ENCODE measurements at regions not wholly inside any gene's neighbourhood (a gene's known extent, or its start where the extent isn't known, plus 50 kb on each side); places are given as distances from the start of the nearest gene placed in this dataset.
"Not testable (repeated sequence)": the region's sequence is repeated elsewhere in the genome, so short reads cannot be mapped to it uniquely, and the experiment has no call there.

- no peak for FAIRE-seq
These were observed 655.3 kb downstream of the HTR1A start for GRCh38 chr5:63306909-63307308.

DNA sequence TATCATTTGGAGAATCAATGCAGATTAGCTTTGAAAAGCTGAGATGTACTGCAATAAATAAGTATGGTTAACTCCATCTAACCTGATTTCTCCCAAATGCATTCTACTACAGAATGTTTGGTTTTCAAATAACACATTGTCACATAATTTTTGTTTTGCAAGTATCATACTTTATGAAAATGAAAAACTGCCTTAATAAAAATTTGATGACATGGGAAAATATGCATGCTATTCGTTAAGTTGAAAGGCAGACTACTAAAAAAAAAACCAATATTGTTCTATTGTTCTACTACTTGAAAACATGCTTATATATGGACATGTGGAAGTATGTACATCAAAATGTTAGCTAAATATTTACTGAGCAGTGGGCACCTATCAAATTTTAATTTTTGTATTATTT, 668.9 kb downstream of the HTR1A start:
- no peak for FAIRE-seq

- FAIRE-seq: no peak
These were observed 675.5 kb downstream of the HTR1A start for GRCh38 chr5:63286724-63287123.

GRCh38 chr5:63263411-63263810, 684.8 kb downstream of the LRRC70 start:
- no peak for FAIRE-seq

DNA sequence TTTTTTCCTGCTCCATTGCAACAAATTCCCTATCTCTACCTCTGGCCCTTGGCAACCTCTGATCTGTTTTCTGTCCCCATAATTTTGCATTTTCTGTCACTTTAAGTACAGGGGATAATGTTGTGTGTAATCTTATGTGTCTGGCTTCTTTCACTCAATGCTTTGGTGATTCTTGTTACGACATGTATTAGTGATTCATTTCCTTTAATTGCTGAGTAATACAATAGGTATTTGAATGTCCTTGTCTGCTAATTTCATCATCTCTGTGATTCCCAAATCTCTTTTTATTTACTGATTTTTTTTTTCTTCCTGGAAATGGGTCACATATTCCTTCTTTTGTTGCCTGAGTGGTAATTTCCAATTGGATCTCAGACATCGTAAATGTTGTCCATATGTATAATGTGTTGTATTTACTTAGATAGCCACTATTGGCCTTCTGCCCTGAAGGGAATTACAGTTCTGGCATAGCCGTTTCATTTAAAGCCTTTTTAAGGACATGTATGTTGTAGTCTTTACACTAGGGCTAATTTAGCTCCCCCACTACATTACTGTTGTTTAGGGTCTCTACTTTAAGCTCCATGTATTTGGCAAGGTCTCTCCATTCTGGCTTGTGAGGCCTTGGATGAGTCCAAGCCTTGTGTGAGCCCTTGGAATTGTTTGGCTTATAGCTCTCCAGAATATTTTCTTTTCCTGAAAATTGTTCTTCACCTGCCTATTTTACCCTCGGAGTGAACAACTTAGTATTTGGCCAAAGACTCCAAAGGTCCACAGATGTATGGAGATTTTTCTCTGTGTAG, 683.8 kb downstream of the LRRC70 start:
- no peak for FAIRE-seq

DNA sequence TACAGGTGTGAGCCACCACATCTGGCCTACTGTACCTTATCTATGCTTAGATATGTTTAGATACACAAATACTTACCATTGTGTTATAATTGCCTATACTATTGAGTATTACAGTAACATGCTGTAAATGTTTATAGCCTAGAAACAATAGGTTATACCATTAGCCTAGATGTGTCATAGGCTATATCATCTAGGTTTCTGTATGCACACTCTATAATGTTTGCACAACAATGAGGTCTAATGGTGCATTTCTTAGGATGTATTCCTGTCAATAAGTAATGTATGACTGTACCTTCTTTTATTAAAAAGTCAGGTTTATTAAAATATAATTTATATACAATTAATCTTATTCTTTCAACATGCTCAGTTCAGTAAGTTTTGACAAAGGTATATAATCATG, 683.1 kb downstream of the LRRC70 start:
- no peak for FAIRE-seq

DNA sequence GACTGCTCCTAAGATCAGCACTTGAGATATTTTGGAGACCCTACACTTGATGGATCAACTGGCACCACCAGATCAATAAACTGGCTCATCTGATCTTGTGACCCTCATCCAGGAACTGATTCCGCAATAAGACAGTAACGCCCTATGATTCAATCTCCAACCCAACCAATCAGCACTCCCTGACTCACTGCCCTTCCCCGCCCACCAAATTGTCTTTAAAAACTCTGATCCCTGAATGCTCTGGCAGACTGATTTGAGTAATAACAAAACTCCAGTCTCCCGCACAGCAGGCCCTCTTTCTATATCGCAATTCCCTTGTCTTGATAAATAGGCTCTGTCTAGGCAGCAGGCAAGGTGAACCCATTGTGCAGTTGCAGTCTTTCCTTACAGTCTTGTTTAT, 677.0 kb downstream of the LRRC70 start:
- FAIRE-seq: no peak

GRCh38 chr5:63250939-63251338, 672.3 kb downstream of the LRRC70 start:
- no peak for FAIRE-seq

- FAIRE-seq: no peak
These were observed 671.3 kb downstream of the LRRC70 start for GRCh38 chr5:63249960-63250359.

DNA sequence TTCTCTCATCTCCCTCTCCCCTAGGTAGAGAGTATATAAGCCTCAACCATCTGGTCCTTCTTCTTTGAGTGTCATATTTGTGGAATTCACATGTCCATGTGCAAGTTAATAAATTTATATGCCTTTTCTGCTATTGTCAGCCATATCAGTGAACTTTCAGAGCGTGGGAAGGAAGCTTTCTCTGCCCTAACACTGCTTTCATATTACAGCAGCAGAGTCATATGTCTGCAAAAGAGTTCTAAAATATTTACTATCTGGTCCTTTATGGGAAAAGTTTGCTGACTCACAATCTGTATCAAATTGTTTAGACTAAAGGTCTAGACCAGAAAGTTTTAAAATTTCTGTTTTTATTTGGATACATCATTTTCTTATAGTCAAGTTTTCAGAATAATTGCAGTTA, 669.0 kb downstream of the LRRC70 start:
- FAIRE-seq: no peak

DNA sequence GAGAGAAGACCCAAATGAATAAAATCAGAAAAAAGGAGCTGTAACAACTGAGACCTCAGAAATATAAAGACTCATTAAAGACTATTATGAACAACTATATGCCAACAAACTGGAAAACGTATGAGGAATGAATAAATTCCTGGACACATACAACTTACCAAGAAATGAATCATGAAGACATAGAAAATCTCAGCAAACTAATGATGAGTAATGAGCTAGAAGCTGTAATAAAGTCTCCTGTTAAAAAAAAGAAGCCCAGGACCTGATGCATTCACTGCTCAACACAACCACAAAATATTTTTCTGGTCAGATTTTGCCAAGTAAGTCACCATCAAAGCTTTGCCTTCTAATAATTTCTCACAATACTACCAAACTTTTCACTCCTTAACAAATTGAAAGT, 666.7 kb downstream of the LRRC70 start:
- no peak for FAIRE-seq

- no peak for FAIRE-seq
These were observed 661.6 kb downstream of the LRRC70 start for GRCh38 chr5:63240063-63240755.

DNA sequence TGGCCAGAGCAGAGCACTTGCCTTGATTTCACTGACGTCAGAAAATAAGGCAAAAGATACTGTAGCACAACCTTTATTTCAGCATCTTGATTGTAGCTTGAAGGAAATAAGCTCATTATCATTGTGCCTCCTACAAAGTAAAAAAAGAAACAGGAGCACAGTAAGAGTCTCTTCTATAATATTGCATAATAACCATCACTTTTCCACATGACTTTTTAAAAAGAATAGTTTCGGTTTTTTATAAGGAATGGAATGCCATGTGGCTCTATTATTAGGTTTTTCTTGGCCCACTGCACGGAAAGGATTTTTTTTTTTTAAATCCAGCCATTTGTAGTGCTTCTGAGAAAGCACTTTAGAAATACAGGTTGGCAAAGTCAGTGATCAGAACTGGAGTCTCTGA, 655.3 kb downstream of the LRRC70 start:
- FAIRE-seq: no peak

DNA sequence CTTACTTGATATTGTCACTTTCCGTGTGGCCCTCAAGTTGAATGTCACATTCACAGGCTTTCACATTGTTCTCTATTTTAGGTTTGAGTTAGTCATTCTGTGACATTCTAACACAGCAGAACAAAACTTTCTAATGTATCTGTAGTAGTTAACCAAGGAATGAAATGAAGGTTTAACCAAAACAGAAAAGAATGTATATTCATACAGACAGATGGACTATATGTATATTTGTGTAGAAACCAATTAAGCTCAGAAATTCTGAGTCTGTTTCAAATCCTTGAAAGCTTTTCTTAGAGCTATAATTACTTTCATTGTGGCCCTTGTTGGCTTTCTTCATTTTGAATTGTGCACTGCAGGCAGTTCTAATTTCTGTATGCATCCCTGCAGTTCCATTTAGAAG, 654.7 kb downstream of the LRRC70 start:
- FAIRE-seq: no peak

- FAIRE-seq: no peak
These were observed 652.1 kb downstream of the LRRC70 start for GRCh38 chr5:63230754-63231153.

DNA sequence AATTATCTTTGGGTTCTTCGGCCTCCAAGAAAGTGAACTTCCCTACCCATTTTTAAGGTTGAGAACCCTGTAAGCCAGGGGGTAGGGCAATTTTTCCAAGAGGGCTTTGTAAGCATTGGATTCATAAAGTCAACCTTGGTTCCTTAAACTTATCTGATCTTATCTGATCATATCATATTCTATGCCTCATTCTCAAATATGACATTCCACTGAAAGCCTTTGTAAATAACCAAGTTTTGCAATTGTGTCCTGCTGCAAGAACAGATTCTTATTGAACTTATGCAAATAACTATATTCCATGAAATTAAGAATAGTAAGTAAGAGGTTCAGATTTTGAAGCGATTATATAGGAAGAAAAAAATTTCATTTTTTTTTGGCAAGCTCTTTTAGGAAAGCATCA, 649.5 kb downstream of the LRRC70 start:
- no peak for FAIRE-seq

DNA sequence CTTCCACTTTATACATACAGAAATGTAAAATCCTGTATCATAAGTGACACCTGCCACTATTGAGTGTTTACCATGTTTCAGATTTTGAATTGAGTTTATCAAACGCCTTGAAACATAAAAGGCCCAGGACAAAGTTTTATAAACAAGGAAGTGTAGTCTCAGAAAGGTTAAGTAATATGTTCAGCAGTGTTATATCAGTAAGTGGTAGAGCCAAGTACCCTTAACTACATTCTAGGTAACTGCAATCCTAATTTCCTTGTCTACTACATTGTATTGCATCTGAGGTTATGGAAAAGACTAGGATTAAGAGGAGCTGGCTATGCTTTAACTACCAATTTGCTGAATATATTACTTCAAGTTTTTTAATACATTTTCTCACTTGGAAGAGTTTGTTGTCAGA, 641.6 kb downstream of the LRRC70 start:
- no peak for FAIRE-seq

- no peak for FAIRE-seq
These were observed 638.8 kb downstream of the LRRC70 start for GRCh38 chr5:63217422-63217821.

DNA sequence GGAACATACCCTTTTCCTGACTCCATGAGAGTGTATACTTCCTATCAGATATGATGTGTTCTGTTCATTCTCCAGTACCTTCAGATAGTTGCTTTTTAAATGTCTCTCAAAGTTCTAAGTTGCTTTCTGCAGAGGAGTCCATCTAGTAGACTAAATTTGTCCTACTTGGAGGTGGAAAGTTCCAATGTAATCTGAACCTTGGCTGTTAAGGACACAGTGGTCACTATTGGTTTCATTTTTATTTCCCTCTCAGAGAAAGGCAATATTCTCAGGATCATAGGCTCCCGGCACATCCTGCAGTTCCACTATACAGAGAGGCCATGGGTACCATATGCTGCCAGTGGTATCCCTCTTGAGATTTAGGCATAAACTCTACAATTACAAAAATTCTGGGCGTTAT, 634.6 kb downstream of the LRRC70 start:
- no peak for FAIRE-seq

DNA sequence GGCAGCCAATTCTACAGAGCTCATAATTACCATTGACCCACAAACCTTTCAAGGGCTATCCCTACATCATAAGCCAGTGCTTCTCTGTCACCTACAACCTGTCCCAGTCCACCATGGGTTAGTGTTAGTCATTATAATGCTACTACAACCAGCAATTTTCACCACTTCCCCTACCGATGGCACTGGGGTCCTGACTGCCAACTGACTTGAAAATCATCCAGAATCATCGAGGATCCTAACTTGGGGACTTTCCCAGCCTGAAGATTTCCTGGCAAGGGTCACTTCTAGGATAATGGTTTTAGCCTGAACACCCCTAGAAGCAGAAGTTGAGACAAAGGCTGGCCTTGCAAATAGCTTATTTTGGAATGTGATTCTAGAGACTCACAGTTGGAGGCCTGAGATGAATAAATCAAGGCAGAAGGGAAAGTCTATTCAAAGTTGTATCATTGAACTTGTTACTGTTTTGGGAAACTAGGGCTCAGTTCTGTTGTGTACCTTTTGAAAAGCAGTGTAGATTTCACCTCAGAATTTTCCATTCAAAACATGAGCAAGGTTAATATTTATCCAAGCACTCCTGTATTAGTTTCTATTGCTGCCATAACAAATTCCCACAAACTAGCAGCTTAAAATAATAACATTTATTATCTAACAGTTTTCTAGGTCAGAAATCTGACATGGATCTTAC, 633.0 kb downstream of the LRRC70 start:
- no peak for FAIRE-seq

- no peak for FAIRE-seq
These were observed 627.4 kb downstream of the LRRC70 start for GRCh38 chr5:63205976-63206375.

DNA sequence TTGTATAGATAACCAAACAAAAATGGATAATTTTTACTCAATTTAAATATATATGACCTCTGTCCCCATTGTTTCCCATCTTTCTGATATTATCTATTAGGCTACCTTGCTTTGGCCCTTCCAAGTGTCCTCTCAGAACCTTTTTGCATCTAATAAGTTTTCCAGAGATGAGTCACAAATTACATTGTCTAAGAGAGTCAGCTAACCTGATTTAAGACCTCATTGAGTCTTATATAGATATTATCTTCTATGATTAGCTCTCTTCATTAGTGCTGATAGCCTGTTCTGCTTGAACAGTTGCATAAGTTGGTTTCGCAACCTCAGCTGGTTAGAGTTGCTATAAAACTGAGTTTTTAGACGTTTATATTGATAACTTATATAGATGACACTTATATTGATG, 623.1 kb downstream of the LRRC70 start:
- no peak for FAIRE-seq

DNA sequence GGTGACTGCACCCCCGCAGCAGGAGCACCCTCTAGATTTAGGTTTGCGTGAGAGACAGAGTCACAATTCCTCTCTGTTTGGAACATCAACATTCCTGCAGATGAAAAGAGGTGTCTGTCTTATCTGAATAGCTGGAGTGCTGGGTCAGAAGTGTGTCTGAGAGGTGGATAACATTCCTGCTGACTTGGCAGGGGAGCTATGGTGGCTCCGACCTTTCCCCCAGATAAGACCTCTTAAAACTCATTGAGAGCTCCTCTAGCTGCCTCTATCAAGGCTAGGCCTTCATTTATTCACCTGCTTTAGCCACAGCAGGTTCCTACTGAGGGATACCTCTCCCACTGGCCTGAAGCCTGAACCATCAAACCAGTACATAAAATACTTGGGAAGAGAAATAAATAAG, 615.5 kb downstream of the LRRC70 start:
- FAIRE-seq: no peak

- not testable (repeated sequence) for FAIRE-seq
These were observed 601.6 kb downstream of the LRRC70 start for GRCh38 chr5:63180190-63180589.

Data from TTC549 (cell line).